HG02840 (cell line): ENCODE measurements at regions not wholly inside any gene's neighbourhood (a gene's known extent, or its start where the extent isn't known, plus 50 kb on each side); places are given as distances from the start of the nearest gene placed in this dataset.

Source experiments
- ATAC-seq: cut with Tn5 transposase; IDR thresholded peaks from one replicate; pipeline ENCODE4 v1.9.1; 2021; ENCODE audit warnings: mild to moderate bottlenecking, moderate library complexity, moderate number of reproducible peaks; ENCODE audit not compliant: unreplicated experiment, low FRiP score

- no peak for ATAC-seq
Measured at GRCh38 chr18:40760251-40760650, 1194.8 kb upstream of the PIK3C3 start.

DNA sequence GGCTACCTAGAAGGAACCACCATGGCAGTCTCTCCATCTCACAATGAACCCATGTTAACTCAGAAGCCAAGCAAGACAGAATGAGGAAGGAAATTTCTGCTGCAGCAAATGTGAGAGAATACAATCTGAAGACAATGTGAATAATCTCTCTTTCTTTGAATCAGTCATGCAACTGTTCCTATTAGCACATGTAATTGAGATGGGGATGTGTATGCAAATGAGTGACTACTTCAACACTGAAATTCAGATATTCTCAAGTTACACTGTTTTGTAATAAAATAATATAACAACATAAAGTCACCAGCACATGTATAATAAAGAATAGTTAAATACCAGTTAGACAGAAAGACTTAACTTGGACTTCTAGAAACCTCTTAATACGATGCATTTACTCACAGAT is 1200.6 kb upstream of the PIK3C3 start:
- no peak for ATAC-seq

- ATAC-seq: no peak
Measured at GRCh38 chr18:40752316-40752715, 1202.7 kb upstream of the PIK3C3 start.

GRCh38 chr18:40751186-40751585 is 1203.8 kb upstream of the PIK3C3 start:
- no peak for ATAC-seq

DNA sequence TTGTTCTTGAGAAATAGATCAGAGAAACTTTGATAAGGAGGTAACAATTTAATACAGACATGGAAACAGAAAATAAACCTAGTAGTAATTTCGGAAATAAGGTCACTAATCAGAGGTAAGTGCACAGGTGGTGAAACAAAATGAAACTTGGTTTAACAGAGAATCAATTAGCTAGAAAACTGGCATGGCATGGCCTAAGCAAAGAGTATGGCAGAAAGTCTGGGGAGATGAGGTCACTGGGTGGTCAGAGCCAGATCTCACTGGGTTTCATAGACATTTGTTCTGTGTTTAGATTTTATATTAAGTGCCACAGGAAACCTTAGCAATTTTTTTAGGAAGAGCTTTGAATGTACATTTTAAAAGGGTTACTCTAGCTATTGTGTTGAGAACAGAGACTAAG is 1216.0 kb upstream of the PIK3C3 start:
- ATAC-seq: no peak

DNA sequence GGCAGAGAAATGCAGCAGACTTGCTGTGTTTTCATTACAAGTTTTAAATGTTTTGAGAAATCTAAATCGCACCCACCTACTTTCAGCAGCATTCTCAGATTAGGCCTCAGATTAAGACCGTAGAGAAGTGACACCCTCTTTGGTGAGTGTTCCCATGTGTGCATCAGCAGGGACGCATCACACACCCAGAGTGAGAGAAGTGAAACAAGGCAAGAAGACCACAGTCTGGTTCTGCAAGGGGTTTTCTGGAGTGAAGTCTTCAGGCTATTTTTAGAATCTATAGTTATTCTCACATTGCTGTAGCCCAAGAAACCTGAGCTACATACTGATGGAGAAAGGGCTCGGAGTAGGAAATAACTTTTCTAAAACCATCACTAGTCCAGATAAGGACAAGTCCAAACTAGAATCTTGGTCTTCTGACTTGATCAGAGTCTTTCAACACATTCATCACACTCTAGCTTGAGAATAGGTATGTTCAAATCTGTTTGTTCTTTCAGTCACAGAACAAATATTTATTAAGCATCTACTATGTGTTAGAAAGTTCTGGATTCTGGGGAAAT is 1216.6 kb upstream of the PIK3C3 start:
- no peak for ATAC-seq

GRCh38 chr18:40708726-40709125 is 1246.3 kb upstream of the PIK3C3 start:
- no peak for ATAC-seq

DNA sequence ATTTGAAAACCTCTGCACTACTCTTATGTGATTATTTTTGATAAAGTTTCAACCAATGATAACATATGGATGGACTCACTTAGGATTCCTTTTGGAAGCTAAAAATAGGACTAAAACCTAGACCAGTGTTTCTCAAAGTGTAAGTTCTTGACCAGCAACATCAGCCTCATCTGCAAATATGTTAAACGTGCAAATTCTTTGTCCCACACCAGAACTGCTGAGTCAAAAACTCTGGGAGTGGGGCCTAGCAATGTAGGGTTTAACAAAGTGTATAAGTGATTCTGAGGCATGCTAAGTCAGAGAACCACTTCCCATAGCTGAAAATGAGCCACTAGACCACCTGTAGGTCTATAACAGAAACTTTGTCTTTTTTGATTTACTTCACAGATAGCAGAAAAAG is 1247.2 kb upstream of the PIK3C3 start:
- no peak for ATAC-seq

DNA sequence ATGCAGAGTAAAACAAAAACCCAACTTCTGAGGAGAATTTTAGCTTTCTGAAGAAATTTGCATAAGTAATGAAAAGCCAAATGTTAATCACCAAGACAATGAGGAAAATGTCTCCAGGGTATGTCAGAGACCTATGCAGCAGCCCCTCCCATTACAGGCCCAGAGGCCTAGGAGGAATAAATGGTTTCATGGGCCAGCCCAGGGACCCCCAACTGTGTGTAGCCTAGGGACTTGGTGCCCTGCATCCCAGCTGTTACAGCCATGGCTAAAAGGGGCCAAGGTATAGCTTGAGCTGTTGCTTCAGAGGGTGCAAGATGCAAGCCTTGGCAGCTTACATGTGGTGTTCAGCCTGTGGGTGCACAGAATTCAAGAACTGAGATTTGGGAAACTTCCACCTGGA is 1256.9 kb upstream of the PIK3C3 start:
- ATAC-seq: no peak

- no peak for ATAC-seq
Measured at GRCh38 chr18:40695526-40695925, 1259.5 kb upstream of the PIK3C3 start.

DNA sequence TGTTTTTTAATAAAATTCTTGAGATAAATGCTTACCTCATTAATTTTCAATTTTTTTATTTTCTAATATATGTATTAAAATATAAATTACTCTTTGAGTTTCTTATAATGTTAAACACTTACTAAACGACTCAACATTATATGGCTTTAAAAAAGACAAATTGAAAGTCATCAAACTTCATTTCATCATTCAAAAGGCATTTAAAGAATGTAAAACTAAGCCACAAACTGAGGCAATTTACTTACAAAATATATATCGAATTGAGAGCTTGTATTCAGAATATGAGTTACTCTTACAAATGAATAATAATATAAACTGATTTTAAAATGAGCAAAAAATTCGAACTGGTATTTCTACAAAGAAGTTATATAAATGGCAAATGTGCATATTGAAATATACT is 1262.2 kb upstream of the PIK3C3 start:
- no peak for ATAC-seq

- no peak for ATAC-seq
Measured at GRCh38 chr18:40690062-40690461, 1265.0 kb upstream of the PIK3C3 start.

- ATAC-seq: no peak
Measured at GRCh38 chr18:40687399-40687798, 1267.6 kb upstream of the PIK3C3 start.

DNA sequence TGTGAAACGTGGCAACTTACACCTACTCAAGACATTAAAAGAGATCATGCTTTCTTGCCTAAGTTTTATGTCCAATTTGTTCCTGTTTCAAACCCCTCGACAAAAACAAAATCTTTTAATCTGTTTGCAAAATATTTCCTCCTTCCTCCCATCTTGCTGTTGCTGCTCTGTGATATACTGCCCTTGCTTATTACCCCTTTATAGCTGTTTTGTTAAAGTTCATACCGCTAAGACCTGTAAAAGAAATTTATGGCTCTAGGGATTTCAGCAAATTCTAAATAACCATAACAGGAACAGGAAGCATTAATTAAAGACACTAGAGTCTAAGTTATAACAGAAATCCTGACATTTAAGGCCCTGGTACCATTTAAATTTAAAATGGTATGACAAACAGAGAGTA is 1268.2 kb upstream of the PIK3C3 start:
- ATAC-seq: no peak

GRCh38 chr18:40685219-40685618 is 1269.8 kb upstream of the PIK3C3 start:
- no peak for ATAC-seq

GRCh38 chr18:40678318-40678717 is 1276.7 kb upstream of the PIK3C3 start:
- ATAC-seq: no peak

DNA sequence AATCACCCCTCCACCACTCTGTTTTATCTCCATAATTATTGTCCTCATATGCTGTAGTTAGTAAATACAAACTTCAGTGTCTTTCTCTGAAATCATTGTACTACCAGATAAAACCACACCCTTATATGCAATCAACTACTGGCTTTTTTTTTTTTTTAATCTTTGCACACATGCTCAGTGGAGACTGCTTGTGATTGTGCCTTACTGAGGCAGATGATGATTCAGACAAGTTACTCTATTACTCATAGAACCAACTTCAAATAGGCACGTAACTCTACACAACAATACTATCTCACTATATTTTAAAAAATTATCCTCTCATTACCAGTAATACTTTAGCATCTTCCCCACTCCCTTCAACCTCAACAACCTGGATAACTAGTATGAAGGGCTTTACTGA is 1278.4 kb upstream of the PIK3C3 start:
- no peak for ATAC-seq

DNA sequence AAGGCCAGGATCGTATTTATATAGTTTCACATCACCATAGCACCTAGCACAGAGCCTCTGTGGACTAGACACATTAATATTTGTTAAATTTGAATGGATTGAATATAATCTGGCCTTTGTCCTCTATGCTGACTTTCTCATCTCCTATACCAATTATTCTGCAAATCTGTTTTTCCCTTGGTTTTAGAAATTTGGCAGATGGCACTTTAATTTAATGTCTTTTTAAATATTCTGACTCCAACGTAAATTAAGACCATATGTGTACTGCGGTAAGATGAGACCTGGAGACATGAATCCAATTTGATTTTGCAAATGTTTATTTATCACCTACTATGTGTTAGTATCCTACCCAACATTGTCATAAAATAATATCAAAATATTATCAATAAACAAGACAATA is 1281.9 kb upstream of the PIK3C3 start:
- ATAC-seq: no peak

DNA sequence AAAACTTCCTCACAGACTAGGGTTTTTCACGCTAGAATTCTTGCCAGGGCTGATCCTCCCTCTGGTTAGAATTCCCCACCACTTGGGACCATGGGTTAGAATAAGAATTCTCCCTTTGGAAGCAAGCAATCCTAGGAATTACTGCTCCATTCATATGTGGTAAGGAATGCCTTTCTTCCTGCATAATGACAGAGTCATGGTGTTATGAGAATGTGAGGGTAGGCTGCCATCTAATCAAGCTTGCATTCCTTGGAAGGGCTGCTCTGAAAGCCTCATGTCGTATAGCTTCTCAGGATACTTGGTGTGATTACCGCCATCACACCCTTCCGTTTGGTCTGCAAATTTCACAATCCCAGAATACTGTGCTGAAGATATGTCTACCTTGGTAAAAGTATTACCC is 1282.4 kb upstream of the PIK3C3 start:
- no peak for ATAC-seq

- no peak for ATAC-seq
Measured at GRCh38 chr18:40670668-40671375, 1284.2 kb upstream of the PIK3C3 start.

DNA sequence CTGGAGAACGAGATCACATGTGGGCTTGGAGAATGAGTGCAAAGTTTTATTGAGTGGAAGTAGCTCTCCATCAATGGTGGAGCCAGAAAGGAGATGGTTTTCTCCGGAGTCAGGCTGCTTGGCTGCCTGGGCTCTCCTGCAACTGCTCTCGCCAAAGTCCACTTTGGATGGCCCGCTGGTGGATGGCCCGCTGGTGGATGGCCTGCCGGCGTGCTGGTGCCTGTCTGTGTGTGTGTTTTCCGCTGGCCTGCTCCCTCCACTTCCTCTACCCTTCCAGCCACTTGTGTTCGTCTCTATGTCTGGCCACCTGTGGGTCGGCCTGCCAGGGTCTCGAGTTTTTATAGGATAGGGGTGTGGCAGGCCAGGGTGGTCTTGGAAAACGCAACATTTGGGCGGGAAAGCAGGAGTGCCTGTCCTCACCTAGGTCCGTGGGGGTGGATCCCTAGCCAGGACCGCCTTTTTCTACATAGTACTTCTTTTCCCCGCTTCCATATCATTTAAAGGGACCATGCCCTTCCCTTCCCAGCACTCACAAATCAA is 1292.1 kb upstream of the PIK3C3 start:
- no peak for ATAC-seq

- ATAC-seq: no peak
Measured at GRCh38 chr18:40653682-40654081, 1301.4 kb upstream of the PIK3C3 start.
